A549 (cell line): ENCODE measurements at regions not wholly inside any gene's neighbourhood (a gene's known extent, or its start where the extent isn't known, plus 50 kb on each side); places are given as distances from the start of the nearest gene placed in this dataset.

Experiments used
- ATAC-seq, 2 experiments: fragments of 200-7000 bp in 1 of 2; fragments of >200 bp in 1 of 2; cut with Nextera tagmentation in 1 of 2; cut with Tn5 transposase in 1 of 2; 3 replicates each; pipeline versions ENCODE4 v1.8.0 to v1.9.1; 2018 to 2020; ENCODE audit warnings: mild to moderate bottlenecking in 1 of 2, moderate library complexity in 1 of 2
- CTCF ChIA-PET: fragments of 300-600 bp; sonication (Branson Sonifier 250); formaldehyde crosslinking; extraction: SDS; loops from one replicate; lab custom pipeline; 2021; ENCODE audit warnings: antibody characterized with exemption, inconsistent platforms; lab: Yijun Ruan, JAX
- POLR2A ChIA-PET: fragments of 350-600 bp; formaldehyde crosslinking; extraction: SDS; loops from one replicate; lab custom pipeline; 2021; ENCODE audit warnings: antibody characterized with exemption, inconsistent platforms; lab: Yijun Ruan, JAX
- DNase-seq, 2 experiments: peaks; one replicate each; pipeline versions ENCODE4 v3.0.0 to v3.0.0-alpha.2; 2011 to 2016; ENCODE audit warnings: low read depth in 1 of 2, low spot score in 1 of 2
- FAIRE-seq: peaks from 2 replicates; lab custom pipeline; 2011; peaks lifted over from hg19 to GRCh38; lab: Jason Lieb, UNC
- H3K27ac ChIP-seq, 2 experiments: fragments of >200 bp; sonication (Bioruptor Twin); formaldehyde crosslinking; 3 replicates each; pipeline ENCODE4 v1.5.1; 2016 to 2017
- H3K4me1 ChIP-seq: fragments of >200 bp; sonication (Bioruptor Twin); formaldehyde crosslinking; 3 replicates; pipeline ENCODE4 v1.6.1; 2016
- H3K4me2 ChIP-seq: fragments of >200 bp; sonication (Bioruptor Twin); formaldehyde crosslinking; 3 replicates; pipeline ENCODE4 v1.6.1; 2016
- H3K4me3 ChIP-seq: fragments of >200 bp; sonication (Bioruptor Twin); formaldehyde crosslinking; 3 replicates; pipeline ENCODE4 v1.5.1; 2016
- H3K9me3 ChIP-seq: fragments of >200 bp; sonication (Bioruptor Twin); formaldehyde crosslinking; 3 replicates; pipeline ENCODE4 v1.6.1; 2016
- BCL3 ChIP-seq: fragments of >200 bp; sonication (Bioruptor Twin); formaldehyde crosslinking; IDR thresholded peaks from 3 replicates; pipeline ENCODE4 v1.6.1; 2016
- CBX2 ChIP-seq: fragments of 200-600 bp; sonication (generic); IDR thresholded peaks from 2 replicates; pipeline ENCODE4 v1.6.1; 2016; ENCODE audit warnings: low read depth, mild to moderate bottlenecking, borderline replicate concordance
- CBX8 ChIP-seq: fragments of 200-600 bp; sonication (generic); IDR thresholded peaks from 2 replicates; pipeline ENCODE4 v1.6.1; 2016
- CHD2 ChIP-seq: fragments of 150-350 bp; IDR thresholded peaks from 2 replicates; pipeline ENCODE4 v1.6.1; 2014; ENCODE audit warnings: low read length; ENCODE audit not compliant: partially characterized antibody
- CHD4 ChIP-seq: fragments of 200-600 bp; sonication (generic); IDR thresholded peaks from 2 replicates; pipeline ENCODE4 v1.6.1; 2016; ENCODE audit warnings: antibody characterized with exemption, mild to moderate bottlenecking, borderline replicate concordance
- E2F6 ChIP-seq: IDR thresholded peaks from 2 replicates; pipeline ENCODE4 v1.6.1; 2012; ENCODE audit warnings: low read depth, borderline replicate concordance
- EHMT2 ChIP-seq: fragments of 200-600 bp; sonication (generic); IDR thresholded peaks from 2 replicates; pipeline ENCODE4 v1.6.1; 2016; ENCODE audit warnings: antibody characterized with exemption, low read depth, mild to moderate bottlenecking, moderate library complexity
- EP300 ChIP-seq, 2 experiments: fragments of >200 bp; sonication (Bioruptor Twin); formaldehyde crosslinking; IDR thresholded peaks; 2 replicates in 1 of 2; 3 replicates in 1 of 2; pipeline ENCODE4 v1.6.1; 2016 to 2017
- ESRRA ChIP-seq: fragments of 150-350 bp; IDR thresholded peaks from 2 replicates; pipeline ENCODE4 v1.6.1; 2014; ENCODE audit warnings: mild to moderate bottlenecking, low read length, borderline replicate concordance
- FOSB ChIP-seq: fragments of 250-450 bp; sonication (Bioruptor Pico); IDR thresholded peaks from 2 replicates; pipeline ENCODE4 v1.5.0; 2020; ENCODE audit warnings: mild to moderate bottlenecking, moderate library complexity
- FOSL2 ChIP-seq, 2 experiments: fragments of 450-650 bp in 1 of 2; fragments of >200 bp in 1 of 2; sonication (Bioruptor Twin) in 1 of 2; formaldehyde crosslinking; IDR thresholded peaks; 2 replicates each; pipeline versions ENCODE4 v1.5.0 to v1.6.1; 2016 to 2020; ENCODE audit warnings: mild to moderate bottlenecking in 1 of 2, moderate library complexity in 1 of 2
- HDAC2 ChIP-seq: fragments of 200-600 bp; sonication (generic); IDR thresholded peaks from 2 replicates; pipeline ENCODE4 v1.6.1; 2016
- HES2 ChIP-seq: fragments of >200 bp; sonication (Bioruptor Twin); formaldehyde crosslinking; IDR thresholded peaks from 2 replicates; pipeline ENCODE4 v1.6.1; 2016
- HEYL ChIP-seq: fragments of 250-450 bp; sonication (Bioruptor Pico); IDR thresholded peaks from 2 replicates; pipeline ENCODE4 v1.8.0; 2021; ENCODE audit warnings: mild to moderate bottlenecking, moderate library complexity
- HMGXB4 ChIP-seq: fragments of 250-450 bp; sonication (Bioruptor Pico); IDR thresholded peaks from 2 replicates; pipeline ENCODE4 v1.5.0; 2021; ENCODE audit warnings: mild to moderate bottlenecking, moderate library complexity, borderline replicate concordance
- HOXB13 ChIP-seq: fragments of 250-450 bp; sonication (Bioruptor Pico); IDR thresholded peaks from 2 replicates; pipeline ENCODE4 v1.5.0; 2020; ENCODE audit warnings: low read depth, mild to moderate bottlenecking, moderate library complexity
- HOXB5 ChIP-seq: fragments of 250-450 bp; sonication (Bioruptor Pico); IDR thresholded peaks from 2 replicates; pipeline ENCODE4 v1.5.0; 2020; ENCODE audit warnings: mild to moderate bottlenecking, moderate library complexity
- JUN ChIP-seq, 2 experiments: fragments of >200 bp; sonication (Bioruptor Twin); formaldehyde crosslinking; IDR thresholded peaks; 2 replicates in 1 of 2; 3 replicates in 1 of 2; pipeline ENCODE4 v1.6.1; 2016 to 2017
- KDM5A ChIP-seq: fragments of 200-600 bp; sonication (generic); IDR thresholded peaks from 2 replicates; pipeline ENCODE4 v1.6.1; 2016; ENCODE audit warnings: antibody characterized with exemption, mild to moderate bottlenecking
- NPAS2 ChIP-seq: fragments of 250-450 bp; sonication (Bioruptor Pico); IDR thresholded peaks from 2 replicates; pipeline ENCODE4 v1.8.0; 2022; ENCODE audit warnings: mild to moderate bottlenecking, moderate library complexity, borderline replicate concordance
- PBX3 ChIP-seq: IDR thresholded peaks from 2 replicates; pipeline ENCODE4 v1.6.1; 2012
- POLR2AphosphoS2 ChIP-seq: conservative IDR thresholded peaks from 2 replicates; pipeline ENCODE4 v1.6.1; 2012; ENCODE audit warnings: low read length, improper control_type of control experiment, inconsistent platforms
- RARB ChIP-seq: fragments of 250-450 bp; sonication (Bioruptor Pico); IDR thresholded peaks from 2 replicates; pipeline ENCODE4 v1.8.0; 2021; ENCODE audit warnings: mild to moderate bottlenecking, moderate library complexity
- RFX5 ChIP-seq: fragments of 450-650 bp; IDR thresholded peaks from 2 replicates; pipeline ENCODE4 v1.7.1; 2014; ENCODE audit warnings: antibody characterized with exemption, mild to moderate bottlenecking, moderate library complexity
- TFCP2L1 ChIP-seq: fragments of 250-450 bp; sonication (Bioruptor Pico); IDR thresholded peaks from 2 replicates; pipeline ENCODE4 v1.5.0; 2021; ENCODE audit warnings: mild to moderate bottlenecking
- ZC3H11A ChIP-seq: fragments of 450-650 bp; IDR thresholded peaks from 2 replicates; pipeline ENCODE4 v1.6.1; 2014; ENCODE audit warnings: antibody characterized with exemption, mild to moderate bottlenecking
- ZFP36 ChIP-seq: fragments of 450-650 bp; IDR thresholded peaks from 2 replicates; pipeline ENCODE4 v1.6.1; 2014; ENCODE audit warnings: borderline replicate concordance; ENCODE audit not compliant: partially characterized antibody
- ZSCAN20 ChIP-seq: fragments of 250-450 bp; sonication (Bioruptor Pico); IDR thresholded peaks from 2 replicates; pipeline ENCODE4 v1.8.0; 2022; ENCODE audit warnings: mild to moderate bottlenecking, moderate library complexity
- WGBS: methylation state at CpG from one replicate; pipeline ENCODE4 v1.1.6; 2017; ENCODE audit errors: missing lambda C conversion rate; 5-methylcytosine and 5-hydroxymethylcytosine counted together
- TF ChIP-seq, protein P1 (sequence below): fragments of 250-450 bp; sonication (Bioruptor Pico); IDR thresholded peaks from 2 replicates; pipeline ENCODE4 v1.5.0; 2020; ENCODE audit warnings: low read depth, mild to moderate bottlenecking, moderate library complexity
- TF ChIP-seq, protein P2 (sequence below): fragments of 200-600 bp; sonication (generic); IDR thresholded peaks from 2 replicates; pipeline ENCODE4 v1.6.1; 2016; ENCODE audit warnings: antibody characterized with exemption, mild to moderate bottlenecking, moderate library complexity
- TF ChIP-seq, protein P3 (sequence below): IDR thresholded peaks from 2 replicates; pipeline ENCODE4 v1.6.1; 2012

DNA sequence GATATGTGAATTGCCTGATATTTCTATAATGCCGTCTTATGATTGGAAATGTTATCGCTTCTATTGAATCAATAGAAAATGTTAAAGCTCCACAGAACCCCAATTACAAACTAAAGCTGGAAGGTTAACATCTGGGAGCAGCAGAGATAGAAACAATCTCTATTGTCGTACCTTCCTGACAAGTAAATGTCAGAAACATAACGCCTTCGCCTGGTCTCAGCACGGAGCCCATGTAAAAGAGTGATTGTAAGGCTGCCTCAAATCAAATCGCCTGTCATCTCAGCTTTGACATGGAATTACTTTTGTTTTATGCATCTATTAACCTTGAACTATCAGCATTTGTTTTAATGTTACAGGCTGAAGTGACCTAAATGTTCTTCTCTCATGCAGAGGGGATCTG lies 885.9 kb upstream of the PIK3C3 start:
- FAIRE-seq (no peak), ATAC-seq (no peak), DNase-seq (no peak)
- ChIA-PET CTCF (no interaction called here), POLR2A (no interaction called here)
- H3K9me3 ChIP-seq, result no peaks in the 10 kb centered on the region
- no peak overlapping the region for H3K4me2 ChIP-seq
- WGBS, result 31% methylated on average over 7 of the region's 7 CpGs
- H3K27ac ChIP-seq, result no peak overlapping the region
- H3K4me3 ChIP-seq, result no peak overlapping the region
- no peak for TF ChIP-seq CBX2
- TF ChIP-seq, protein P1, sequence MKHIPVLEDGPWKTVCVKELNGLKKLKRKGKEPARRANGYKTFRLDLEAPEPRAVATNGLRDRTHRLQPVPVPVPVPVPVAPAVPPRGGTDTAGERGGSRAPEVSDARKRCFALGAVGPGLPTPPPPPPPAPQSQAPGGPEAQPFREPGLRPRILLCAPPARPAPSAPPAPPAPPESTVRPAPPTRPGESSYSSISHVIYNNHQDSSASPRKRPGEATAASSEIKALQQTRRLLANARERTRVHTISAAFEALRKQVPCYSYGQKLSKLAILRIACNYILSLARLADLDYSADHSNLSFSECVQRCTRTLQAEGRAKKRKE, result no peak
- no peak for TF ChIP-seq HMGXB4
- TF ChIP-seq ZFP36, result no peak
- no peak for TF ChIP-seq POLR2AphosphoS2
- TF ChIP-seq, protein P2, sequence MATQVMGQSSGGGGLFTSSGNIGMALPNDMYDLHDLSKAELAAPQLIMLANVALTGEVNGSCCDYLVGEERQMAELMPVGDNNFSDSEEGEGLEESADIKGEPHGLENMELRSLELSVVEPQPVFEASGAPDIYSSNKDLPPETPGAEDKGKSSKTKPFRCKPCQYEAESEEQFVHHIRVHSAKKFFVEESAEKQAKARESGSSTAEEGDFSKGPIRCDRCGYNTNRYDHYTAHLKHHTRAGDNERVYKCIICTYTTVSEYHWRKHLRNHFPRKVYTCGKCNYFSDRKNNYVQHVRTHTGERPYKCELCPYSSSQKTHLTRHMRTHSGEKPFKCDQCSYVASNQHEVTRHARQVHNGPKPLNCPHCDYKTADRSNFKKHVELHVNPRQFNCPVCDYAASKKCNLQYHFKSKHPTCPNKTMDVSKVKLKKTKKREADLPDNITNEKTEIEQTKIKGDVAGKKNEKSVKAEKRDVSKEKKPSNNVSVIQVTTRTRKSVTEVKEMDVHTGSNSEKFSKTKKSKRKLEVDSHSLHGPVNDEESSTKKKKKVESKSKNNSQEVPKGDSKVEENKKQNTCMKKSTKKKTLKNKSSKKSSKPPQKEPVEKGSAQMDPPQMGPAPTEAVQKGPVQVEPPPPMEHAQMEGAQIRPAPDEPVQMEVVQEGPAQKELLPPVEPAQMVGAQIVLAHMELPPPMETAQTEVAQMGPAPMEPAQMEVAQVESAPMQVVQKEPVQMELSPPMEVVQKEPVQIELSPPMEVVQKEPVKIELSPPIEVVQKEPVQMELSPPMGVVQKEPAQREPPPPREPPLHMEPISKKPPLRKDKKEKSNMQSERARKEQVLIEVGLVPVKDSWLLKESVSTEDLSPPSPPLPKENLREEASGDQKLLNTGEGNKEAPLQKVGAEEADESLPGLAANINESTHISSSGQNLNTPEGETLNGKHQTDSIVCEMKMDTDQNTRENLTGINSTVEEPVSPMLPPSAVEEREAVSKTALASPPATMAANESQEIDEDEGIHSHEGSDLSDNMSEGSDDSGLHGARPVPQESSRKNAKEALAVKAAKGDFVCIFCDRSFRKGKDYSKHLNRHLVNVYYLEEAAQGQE, result no peak
- TF ChIP-seq ZC3H11A, result no peak
- TF ChIP-seq HDAC2, result no peak
- TF ChIP-seq CHD2, result no peak
- TF ChIP-seq PBX3, result no peak
- TF ChIP-seq ESRRA, result no peak
- TF ChIP-seq ZSCAN20 (CRISPR knock-in tag), result no peak
- no peak for TF ChIP-seq KDM5A
- TF ChIP-seq HES2, result no peak
- no peak for TF ChIP-seq RFX5
- TF ChIP-seq E2F6, result no peak
- no peak for TF ChIP-seq HOXB5
- TF ChIP-seq, protein P3, sequence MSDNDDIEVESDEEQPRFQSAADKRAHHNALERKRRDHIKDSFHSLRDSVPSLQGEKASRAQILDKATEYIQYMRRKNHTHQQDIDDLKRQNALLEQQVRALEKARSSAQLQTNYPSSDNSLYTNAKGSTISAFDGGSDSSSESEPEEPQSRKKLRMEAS, result no peak
- no peak for TF ChIP-seq CBX8
- TF ChIP-seq HOXB13 (CRISPR knock-in tag), result no peak
- no peaks in the 10 kb centered on the region for H3K4me1 ChIP-seq

DNA sequence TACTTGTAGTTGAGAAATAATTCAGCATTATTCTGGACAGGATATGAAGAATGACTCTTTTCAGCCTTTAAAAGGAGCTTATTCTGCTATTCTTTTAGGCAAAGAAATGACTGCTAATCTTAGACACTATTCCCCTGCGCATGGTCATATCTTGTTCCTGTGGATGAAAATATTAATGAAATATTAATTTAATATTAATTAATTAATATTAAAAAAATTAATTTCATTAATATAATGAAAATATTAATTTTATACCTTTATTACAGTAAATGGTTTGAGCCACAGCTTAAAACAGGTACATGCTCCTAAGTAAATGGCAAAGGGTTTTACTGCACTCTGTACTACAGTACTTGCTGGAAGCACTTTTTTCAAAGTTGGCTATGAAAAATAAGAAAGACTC lies 890.1 kb upstream of the PIK3C3 start:
- Histone ChIP-seq H3K27ac (no peak overlapping the region), H3K9me3 (no peaks in the 10 kb centered on the region), H3K4me3 (no peak overlapping the region), H3K4me2 (no peak overlapping the region), H3K4me1 (no peaks in the 10 kb centered on the region)
- 0% methylated on average over 1 of the region's 1 CpG for WGBS
- ChIA-PET CTCF (no interaction called here), POLR2A (no interaction called here)
- DNase-seq (no peak), FAIRE-seq (no peak), ATAC-seq (no peak)
- TF ChIP-seq CHD4 (no peak), TFCP2L1 (CRISPR knock-in tag) (no peak), EHMT2 (no peak), BCL3 (no peak), EP300 (IDR thresholded peaks at IDR 0.05) (no peak), JUN (IDR thresholded peaks at IDR 0.05) (no peak), HEYL (CRISPR knock-in tag) (no peak), NPAS2 (no peak), FOSB (no peak), ZC3H11A (no peak), RFX5 (no peak), FOSL2 (IDR thresholded peaks at IDR 0.05) (no peak), FOSL2 (CRISPR knock-in tag; IDR thresholded peaks at IDR 0.05) (no peak), RARB (CRISPR knock-in tag) (no peak), ESRRA (no peak)
